ENCODE measurements at regions not wholly inside any gene's neighbourhood (a gene's known extent, or its start where the extent isn't known, plus 50 kb on each side); places are given as distances from the start of the nearest gene placed in this dataset.
A peak's percentile ranks its signal among the peaks of the same experiment; 100 is the strongest.
"Not testable (repeated sequence)": the region's sequence is repeated elsewhere in the genome, so short reads cannot be mapped to it uniquely, and the experiment has no call there.

DNA sequence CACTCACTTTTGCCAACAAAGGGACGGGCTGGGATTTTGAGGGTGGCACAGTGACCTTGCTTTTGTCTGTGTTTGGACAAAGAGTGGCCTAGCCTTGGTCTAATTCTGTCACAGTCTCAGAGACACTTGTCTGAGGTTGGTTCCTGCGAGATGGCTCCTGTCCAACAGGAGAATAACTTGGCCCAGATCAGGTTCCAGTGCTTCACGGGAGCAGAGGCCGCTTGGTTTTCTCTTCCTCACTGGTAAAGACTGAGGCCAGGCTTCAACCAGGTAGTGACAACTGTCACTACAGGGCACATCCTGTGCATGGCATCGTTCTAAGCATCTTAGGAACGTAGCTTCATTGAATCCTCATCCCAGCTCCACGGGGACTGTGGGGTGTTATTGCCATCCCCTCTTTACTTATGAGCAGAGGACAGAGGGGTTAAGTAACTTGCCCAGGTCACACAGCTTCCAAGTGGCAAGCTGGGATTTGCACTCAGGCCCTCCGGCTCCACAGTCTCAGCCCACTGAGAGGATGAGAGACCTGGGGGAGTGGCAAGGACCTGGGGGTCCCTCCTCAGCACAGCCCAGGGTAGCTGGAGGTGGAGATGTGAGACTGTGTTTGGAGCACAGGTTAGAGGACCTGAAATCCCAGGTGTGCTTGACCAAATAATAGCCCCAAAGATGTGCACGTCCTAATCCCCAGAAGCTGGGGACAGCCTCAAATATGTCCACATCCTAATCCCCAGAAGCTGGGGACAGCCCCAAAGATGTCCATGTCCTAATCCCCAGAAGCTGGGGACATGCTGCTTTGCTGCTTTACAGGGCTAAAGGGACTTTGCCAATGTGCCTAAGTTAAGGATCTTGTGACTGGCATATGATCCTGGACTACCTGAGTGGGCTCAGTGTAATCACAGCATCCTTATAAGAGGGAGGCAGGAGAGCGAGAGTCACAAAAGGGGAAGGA is 179.2 kb upstream of the RTL1 start:
- no peak overlapping the region for H3K27ac Mint-ChIP-seq
- DNase-seq: peak; percentile 11
- no peak for ATAC-seq
- no peak overlapping the region for H3K4me3 Mint-ChIP-seq
- CTCF ChIA-PET: no interaction called here
- POLR2A ChIA-PET: no interaction called here
- no peaks in the 10 kb centered on the region for H3K9me3 Mint-ChIP-seq (ENCODE audit: insufficient read depth)
- no peaks in the 10 kb centered on the region for H3K4me1 Mint-ChIP-seq (ENCODE audit: low read depth)
- peaks cover 29% of the 10 kb centered on the region for H3K27me3 Mint-ChIP-seq (ENCODE audit: low read depth)
- H3K36me3 Mint-ChIP-seq (ENCODE audit: low read depth): no peaks in the 10 kb centered on the region

GRCh38 chr14:101083564-101084435 is 180.3 kb upstream of the RTL1 start:
- POLR2A ChIA-PET: no interaction called here
- no peak overlapping the region for H3K27ac Mint-ChIP-seq
- no peak for ATAC-seq
- no peak for DNase-seq
- H3K27me3 Mint-ChIP-seq (ENCODE audit: low read depth): peaks cover 22% of the 10 kb centered on the region
- H3K36me3 Mint-ChIP-seq (ENCODE audit: low read depth): no peaks in the 10 kb centered on the region
- no peak overlapping the region for H3K4me3 Mint-ChIP-seq
- H3K4me1 Mint-ChIP-seq (ENCODE audit: low read depth): no peaks in the 10 kb centered on the region
- no peaks in the 10 kb centered on the region for H3K9me3 Mint-ChIP-seq (ENCODE audit: insufficient read depth)
- CTCF ChIA-PET: no interaction called here

DNA sequence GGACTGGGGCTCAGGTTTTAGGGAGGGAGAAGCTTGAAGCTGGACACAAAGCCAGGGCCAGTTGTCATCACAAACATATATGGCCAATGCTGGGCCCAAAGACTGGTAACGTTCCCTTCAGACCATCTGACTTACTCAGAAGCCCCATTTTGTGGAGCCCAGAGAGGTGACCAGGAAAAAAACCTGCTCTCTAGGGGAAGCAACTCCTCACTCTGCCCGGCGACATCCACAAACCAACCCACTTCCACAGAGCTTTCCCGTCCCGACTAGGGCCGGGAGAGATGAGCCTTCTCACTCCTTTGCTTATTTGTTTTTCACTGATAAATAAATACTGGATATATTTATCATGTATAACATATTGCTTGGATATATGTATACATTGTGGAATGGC is 180.9 kb upstream of the RTL1 start:
- Mint-ChIP-seq H3K4me3 (no peak overlapping the region), H3K27ac (no peak overlapping the region), H3K36me3 (ENCODE audit: low read depth) (no peaks in the 10 kb centered on the region), H3K4me1 (ENCODE audit: low read depth) (no peaks in the 10 kb centered on the region), H3K27me3 (ENCODE audit: low read depth) (peaks cover 19% of the 10 kb centered on the region), H3K9me3 (ENCODE audit: insufficient read depth) (no peaks in the 10 kb centered on the region)
- ChIA-PET CTCF (no interaction called here), POLR2A (no interaction called here)
- ATAC-seq: no peak
- DNase-seq: no peak

DNA sequence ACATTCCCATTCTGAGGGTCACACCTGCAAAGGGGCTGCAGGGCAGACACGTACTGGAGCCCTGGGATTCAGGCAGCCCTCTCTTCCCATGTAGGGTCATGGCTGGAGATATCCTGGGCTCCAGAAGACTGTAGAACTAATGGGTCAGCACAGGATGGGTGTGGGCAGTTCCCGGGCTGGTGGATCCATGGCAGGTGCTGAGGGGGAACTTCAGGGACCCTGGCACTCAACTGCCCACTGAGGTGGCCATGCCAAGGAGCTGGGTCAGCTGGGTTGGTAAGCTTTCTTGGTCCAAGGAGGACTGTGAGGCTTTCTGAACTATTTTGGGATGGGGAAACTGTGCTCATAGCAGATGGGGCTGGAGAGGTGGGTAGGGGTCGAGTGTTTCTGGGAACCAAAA is 183.4 kb upstream of the RTL1 start:
- no peaks in the 10 kb centered on the region for H3K27me3 Mint-ChIP-seq (ENCODE audit: low read depth)
- H3K36me3 Mint-ChIP-seq (ENCODE audit: low read depth): no peaks in the 10 kb centered on the region
- no peak for ATAC-seq
- no peaks in the 10 kb centered on the region for H3K4me1 Mint-ChIP-seq (ENCODE audit: low read depth)
- no peak overlapping the region for H3K4me3 Mint-ChIP-seq
- DNase-seq: no peak
- H3K27ac Mint-ChIP-seq: no peak overlapping the region
- POLR2A ChIA-PET: no interaction called here
- no peaks in the 10 kb centered on the region for H3K9me3 Mint-ChIP-seq (ENCODE audit: insufficient read depth)
- CTCF ChIA-PET: no interaction called here

- no peak for DNase-seq
- no peaks in the 10 kb centered on the region for H3K36me3 Mint-ChIP-seq (ENCODE audit: low read depth)
Observed at GRCh38 chr14:101087614-101088394, 184.3 kb upstream of the RTL1 start.

GRCh38 chr14:101088395-101088667 is 184.8 kb upstream of the RTL1 start:
- DNase-seq (no peak), ATAC-seq (no peak)
- H3K9me3 Mint-ChIP-seq (ENCODE audit: insufficient read depth): no peaks in the 10 kb centered on the region
- no peak overlapping the region for H3K27ac Mint-ChIP-seq
- POLR2A ChIA-PET: no interaction called here
- H3K4me3 Mint-ChIP-seq: no peak overlapping the region
- no peaks in the 10 kb centered on the region for H3K4me1 Mint-ChIP-seq (ENCODE audit: low read depth)
- CTCF ChIA-PET: no interaction called here
- H3K36me3 Mint-ChIP-seq (ENCODE audit: low read depth): no peaks in the 10 kb centered on the region
- no peaks in the 10 kb centered on the region for H3K27me3 Mint-ChIP-seq (ENCODE audit: low read depth)

More at GRCh38 chr14:101087614-101088394, 184.3 kb upstream of the RTL1 start:
- Mint-ChIP-seq H3K4me3 (no peak overlapping the region), H3K27me3 (ENCODE audit: low read depth) (no peaks in the 10 kb centered on the region), H3K4me1 (ENCODE audit: low read depth) (no peaks in the 10 kb centered on the region), H3K9me3 (ENCODE audit: insufficient read depth) (no peaks in the 10 kb centered on the region), H3K27ac (no peak overlapping the region)
- ChIA-PET POLR2A (no interaction called here), CTCF (no interaction called here)
- no peak for ATAC-seq

DNA sequence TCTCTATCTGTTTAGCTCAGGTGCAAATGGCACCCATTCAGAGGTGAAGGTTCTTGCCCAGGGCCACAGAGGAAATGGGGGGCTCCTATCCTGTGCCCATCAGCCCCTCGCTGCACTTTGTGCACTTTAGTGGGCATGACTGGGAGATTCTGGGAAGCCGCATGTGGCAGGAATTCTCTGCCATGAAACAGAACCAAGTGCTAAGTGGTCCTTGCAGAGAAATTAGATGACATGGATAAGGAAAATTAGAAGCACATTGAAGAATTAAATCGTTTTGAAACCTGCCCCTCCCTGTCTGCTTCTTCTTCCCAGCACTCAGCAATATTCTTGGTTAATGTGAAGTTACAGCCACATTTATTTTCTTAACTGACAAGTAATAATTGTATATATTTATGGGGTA is 185.2 kb upstream of the RTL1 start:
- ChIA-PET POLR2A (no interaction called here), CTCF (no interaction called here)
- no peaks in the 10 kb centered on the region for H3K36me3 Mint-ChIP-seq (ENCODE audit: low read depth)
- no peaks in the 10 kb centered on the region for H3K4me1 Mint-ChIP-seq (ENCODE audit: low read depth)
- H3K9me3 Mint-ChIP-seq (ENCODE audit: insufficient read depth): no peaks in the 10 kb centered on the region
- ATAC-seq (no peak), DNase-seq (no peak)
- H3K27me3 Mint-ChIP-seq (ENCODE audit: low read depth): no peaks in the 10 kb centered on the region
- no peak overlapping the region for H3K27ac Mint-ChIP-seq
- no peak overlapping the region for H3K4me3 Mint-ChIP-seq

DNA sequence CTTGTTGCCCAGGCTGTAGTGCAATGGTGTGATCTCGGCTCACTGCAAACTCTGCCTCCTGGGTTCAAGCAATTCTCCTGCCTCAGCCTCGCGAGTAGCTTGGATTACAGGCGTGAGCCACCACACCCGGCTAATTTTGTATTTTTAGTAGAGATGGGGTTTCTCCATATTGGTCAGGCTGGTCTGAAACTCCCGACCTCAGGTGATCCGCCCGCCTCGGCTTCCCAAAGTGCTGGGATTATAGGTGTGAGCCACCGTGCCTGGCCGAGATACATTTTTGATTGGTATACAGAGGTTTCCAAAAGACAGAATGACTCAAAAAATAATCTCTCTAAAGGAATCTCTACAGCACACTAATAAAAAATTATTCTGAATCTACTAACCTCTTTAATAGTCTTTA is 187.0 kb upstream of the RTL1 start:
- H3K27ac Mint-ChIP-seq; H3K4me3 Mint-ChIP-seq; ATAC-seq; H3K4me1 Mint-ChIP-seq (ENCODE audit: low read depth); H3K27me3 Mint-ChIP-seq (ENCODE audit: low read depth); H3K9me3 Mint-ChIP-seq (ENCODE audit: insufficient read depth); H3K36me3 Mint-ChIP-seq (ENCODE audit: low read depth); DNase-seq; CTCF ChIA-PET: not testable (repeated sequence)
- POLR2A ChIA-PET: interaction anchor here (0.8 kb wide), 1 partner anchor 13 kb away, joined by 3 read pairs; no protein-coding TSS in a partner anchor

- Mint-ChIP-seq H3K4me3 (no peak overlapping the region), H3K9me3 (ENCODE audit: insufficient read depth) (no peaks in the 10 kb centered on the region), H3K27me3 (ENCODE audit: low read depth) (peaks cover 3% of the 10 kb centered on the region), H3K36me3 (ENCODE audit: low read depth) (no peaks in the 10 kb centered on the region), H3K4me1 (ENCODE audit: low read depth) (no peaks in the 10 kb centered on the region), H3K27ac (no peak overlapping the region)
- ChIA-PET CTCF (no interaction called here), POLR2A (no interaction called here)
- no peak for ATAC-seq
- no peak for DNase-seq
Observed at GRCh38 chr14:101090976-101091375, 187.5 kb upstream of the RTL1 start.

- ATAC-seq, H3K27ac Mint-ChIP-seq: not testable (repeated sequence)
Observed at GRCh38 chr14:101094916-101095315, 191.4 kb upstream of the RTL1 start.

GRCh38 chr14:101096551-101096950 is 193.0 kb upstream of the RTL1 start:
- Mint-ChIP-seq H3K36me3 (ENCODE audit: low read depth) (no peaks in the 10 kb centered on the region), H3K4me3 (no peak overlapping the region), H3K27me3 (ENCODE audit: low read depth) (peaks cover 14% of the 10 kb centered on the region), H3K4me1 (ENCODE audit: low read depth) (no peaks in the 10 kb centered on the region), H3K27ac (no peak overlapping the region), H3K9me3 (ENCODE audit: insufficient read depth) (no peaks in the 10 kb centered on the region)
- POLR2A ChIA-PET: no interaction called here
- CTCF ChIA-PET: no interaction called here
- DNase-seq: no peak
- no peak for ATAC-seq

More at GRCh38 chr14:101094916-101095315, 191.4 kb upstream of the RTL1 start:
- POLR2A ChIA-PET; H3K9me3 Mint-ChIP-seq (ENCODE audit: insufficient read depth); H3K4me3 Mint-ChIP-seq; CTCF ChIA-PET; H3K4me1 Mint-ChIP-seq (ENCODE audit: low read depth); H3K36me3 Mint-ChIP-seq (ENCODE audit: low read depth): not testable (repeated sequence)
- peak; percentile 9 for DNase-seq
- peaks cover 14% of the 10 kb centered on the region for H3K27me3 Mint-ChIP-seq (ENCODE audit: low read depth)

All from activated CD8-positive, alpha-beta T cell treated with anti-CD3 and anti-CD28 coated beads, Interleukin-2, amount 10 ng/mL, durations not matched to agents 7 days and 5 days (primary cell).